OCI-LY3 (cell line): ENCODE measurements at regions not wholly inside any gene's neighbourhood (a gene's known extent, or its start where the extent isn't known, plus 50 kb on each side); places are given as distances from the start of the nearest gene placed in this dataset.

ENCODE experiments used
- H2AFZ ChIP-seq: fragments of 200-600, 300-600 bp; shearing (Covaris generic); 2 replicates; pipeline ENCODE4 v1.6.0; 2014; ENCODE audit warnings: antibody characterized with exemption, low read depth, low read length
- H3K27ac ChIP-seq: fragments of 200-600, 300-600 bp; sonication (generic); 2 replicates; pipeline ENCODE4 v1.5.1; 2014; ENCODE audit warnings: mild to moderate bottlenecking, low read length, moderate library complexity, mixed read lengths
- H3K27me3 ChIP-seq: fragments of 200-600, 300-600 bp; sonication (generic); 2 replicates; pipeline ENCODE4 v1.6.1; 2014; ENCODE audit warnings: low read depth, low read length, mixed read lengths
- H3K36me3 ChIP-seq: fragments of 200-600, 300-600 bp; sonication (generic); replicated peaks from 2 replicates; pipeline ENCODE3; 2014; ENCODE audit warnings: low read depth, low read length, mixed read lengths
- H3K4me1 ChIP-seq: fragments of 300-600, 200-600 bp; sonication (generic); 2 replicates; pipeline ENCODE4 v1.6.1; 2014; ENCODE audit warnings: low read length, mixed read lengths
- H3K4me2 ChIP-seq: fragments of 200-600, 300-600 bp; sonication (generic); 2 replicates; pipeline ENCODE4 v1.6.1; 2014; ENCODE audit warnings: low read length, mixed read lengths
- H3K4me3 ChIP-seq: fragments of 300-600, 200-600 bp; sonication (generic); 2 replicates; pipeline ENCODE4 v1.5.1; 2014; ENCODE audit warnings: antibody characterized with exemption, mild to moderate bottlenecking, low read length, moderate library complexity
- H3K79me2 ChIP-seq: fragments of 300-600, 200-600 bp; shearing (Covaris generic); 2 replicates; pipeline ENCODE4 v1.6.1; 2014; ENCODE audit warnings: mild to moderate bottlenecking, low read length, mixed read lengths
- H3K9ac ChIP-seq: fragments of 300-600, 200-600 bp; shearing (Covaris generic); 2 replicates; pipeline ENCODE4 v1.6.0; 2014; ENCODE audit warnings: mild to moderate bottlenecking, low read length, moderate library complexity
- H3K9me3 ChIP-seq: fragments of 200-600, 300-600 bp; shearing (Covaris generic); 2 replicates; pipeline ENCODE4 v1.6.1; 2014; ENCODE audit warnings: low read length, mixed read lengths; ENCODE audit not compliant: insufficient read depth
- H4K20me1 ChIP-seq: fragments of 200-600, 300-600 bp; sonication (generic); 2 replicates; pipeline ENCODE4 v1.6.1; 2016; ENCODE audit warnings: low read length, mixed read lengths; ENCODE audit not compliant: insufficient read depth
- EZH2phosphoT487 ChIP-seq: fragments of 200-600 bp; shearing (Covaris generic); IDR thresholded peaks from 2 replicates; pipeline ENCODE4 v1.6.1; 2018; ENCODE audit warnings: antibody characterized with exemption, mixed run types, low read depth
- TF ChIP-seq, protein P1 (sequence below): fragments of 200-600, 300-600 bp; sonication (generic); IDR thresholded peaks from 2 replicates; pipeline ENCODE4 v1.5.1; 2014; ENCODE audit warnings: antibody characterized with exemption, low read length, low read depth

DNA sequence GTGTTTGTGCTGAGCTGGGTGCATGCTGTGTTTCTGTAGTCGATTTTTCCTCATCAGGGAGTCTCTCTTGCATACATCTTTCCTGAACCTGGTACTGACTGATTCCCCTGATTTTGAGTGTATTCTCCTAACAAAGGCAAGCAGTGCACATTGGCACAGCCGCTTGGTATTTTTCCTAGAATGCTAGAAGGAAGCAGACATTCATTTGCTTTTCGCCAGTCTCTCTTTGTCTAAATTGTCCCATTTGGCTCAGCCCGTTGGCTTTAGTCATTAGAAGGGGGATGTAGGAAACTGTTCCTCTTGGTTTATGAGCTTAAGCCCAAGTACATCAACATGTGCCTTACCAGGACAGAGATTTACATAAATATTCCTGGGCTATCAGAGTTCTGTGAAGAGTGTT lies 266.1 kb upstream of the TMTC4 start:
- Histone ChIP-seq H3K27ac (no peak overlapping the region), H4K20me1 (no peaks in the 10 kb centered on the region), H3K4me1 (no peaks in the 10 kb centered on the region), H3K4me3 (no peak overlapping the region), H3K27me3 (peaks cover 33% of the 10 kb centered on the region), H3K9ac (no peak overlapping the region), H2AFZ (no peak overlapping the region), H3K9me3 (no peaks in the 10 kb centered on the region), H3K79me2 (no peaks in the 10 kb centered on the region), H3K4me2 (no peak overlapping the region), H3K36me3 (no peaks in the 10 kb centered on the region)
- TF ChIP-seq, protein P1, sequence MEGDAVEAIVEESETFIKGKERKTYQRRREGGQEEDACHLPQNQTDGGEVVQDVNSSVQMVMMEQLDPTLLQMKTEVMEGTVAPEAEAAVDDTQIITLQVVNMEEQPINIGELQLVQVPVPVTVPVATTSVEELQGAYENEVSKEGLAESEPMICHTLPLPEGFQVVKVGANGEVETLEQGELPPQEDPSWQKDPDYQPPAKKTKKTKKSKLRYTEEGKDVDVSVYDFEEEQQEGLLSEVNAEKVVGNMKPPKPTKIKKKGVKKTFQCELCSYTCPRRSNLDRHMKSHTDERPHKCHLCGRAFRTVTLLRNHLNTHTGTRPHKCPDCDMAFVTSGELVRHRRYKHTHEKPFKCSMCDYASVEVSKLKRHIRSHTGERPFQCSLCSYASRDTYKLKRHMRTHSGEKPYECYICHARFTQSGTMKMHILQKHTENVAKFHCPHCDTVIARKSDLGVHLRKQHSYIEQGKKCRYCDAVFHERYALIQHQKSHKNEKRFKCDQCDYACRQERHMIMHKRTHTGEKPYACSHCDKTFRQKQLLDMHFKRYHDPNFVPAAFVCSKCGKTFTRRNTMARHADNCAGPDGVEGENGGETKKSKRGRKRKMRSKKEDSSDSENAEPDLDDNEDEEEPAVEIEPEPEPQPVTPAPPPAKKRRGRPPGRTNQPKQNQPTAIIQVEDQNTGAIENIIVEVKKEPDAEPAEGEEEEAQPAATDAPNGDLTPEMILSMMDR: no peak
- TF ChIP-seq EZH2phosphoT487: no peak

DNA sequence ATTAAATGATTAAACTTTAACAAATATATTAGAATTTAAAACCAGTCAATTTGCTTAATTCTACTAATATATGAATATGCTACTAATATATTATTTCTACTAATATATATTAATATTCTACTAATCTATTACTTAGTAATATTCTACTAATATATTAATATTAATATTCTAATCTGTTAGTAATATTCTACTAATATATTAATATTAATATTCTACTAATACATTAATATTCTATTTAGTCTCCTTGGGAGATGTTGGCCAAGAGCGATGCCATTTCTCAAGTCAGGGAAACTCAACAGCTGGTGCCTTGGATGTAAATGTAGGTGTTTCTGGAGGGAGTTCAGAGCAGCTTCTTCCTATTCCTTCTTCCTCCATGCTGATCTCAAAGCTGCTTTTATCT lies 259.2 kb upstream of the TMTC4 start:
- Histone ChIP-seq H3K4me2 (no peak overlapping the region), H3K27me3 (peaks cover 29% of the 10 kb centered on the region)
- TF ChIP-seq, protein P1: no peak
- TF ChIP-seq EZH2phosphoT487: no peak

DNA sequence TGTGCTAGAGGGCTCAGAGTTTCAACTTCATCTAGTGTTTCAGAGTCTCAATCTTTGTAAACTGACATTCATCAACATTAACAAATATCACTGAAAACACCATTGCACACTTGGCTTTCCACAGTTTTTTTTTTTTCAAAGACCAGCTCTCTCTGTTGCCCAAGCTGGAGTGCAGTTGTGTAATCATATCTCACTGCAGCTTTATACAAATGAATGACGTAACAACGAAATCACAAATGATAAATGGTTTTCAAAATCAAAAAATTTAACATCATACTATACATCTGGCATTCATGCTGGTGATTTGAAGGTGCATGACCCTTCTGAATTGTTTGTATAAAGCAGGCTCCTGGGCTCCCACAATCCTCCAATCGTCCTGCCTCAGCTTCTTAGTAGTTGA lies 248.0 kb upstream of the TMTC4 start:
- no peaks in the 10 kb centered on the region for H3K9me3 ChIP-seq
- H3K4me3 ChIP-seq: no peak overlapping the region
- TF ChIP-seq, protein P1: no peak
- no peak for TF ChIP-seq EZH2phosphoT487
- H3K27me3 ChIP-seq: peaks cover 7% of the 10 kb centered on the region; the same call in 1 of the 2 replicates
- H3K27ac ChIP-seq: no peak overlapping the region
- no peaks in the 10 kb centered on the region for H4K20me1 ChIP-seq
- no peak overlapping the region for H3K4me2 ChIP-seq
- peaks cover 5% of the 10 kb centered on the region for H3K4me1 ChIP-seq
- H3K79me2 ChIP-seq: no peaks in the 10 kb centered on the region
- H3K9ac ChIP-seq: no peak overlapping the region
- H2AFZ ChIP-seq: no peak overlapping the region
- no peaks in the 10 kb centered on the region for H3K36me3 ChIP-seq

More for the DNA sequence above, 259.2 kb upstream of the TMTC4 start:
- H3K36me3 ChIP-seq: no peaks in the 10 kb centered on the region
- H3K9ac ChIP-seq: no peak overlapping the region
- H3K4me3 ChIP-seq: no peak overlapping the region
- H3K79me2 ChIP-seq: no peaks in the 10 kb centered on the region
- no peak overlapping the region for H2AFZ ChIP-seq
- no peak overlapping the region for H3K27ac ChIP-seq
- H3K9me3 ChIP-seq: no peaks in the 10 kb centered on the region
- no peaks in the 10 kb centered on the region for H3K4me1 ChIP-seq
- H4K20me1 ChIP-seq: no peaks in the 10 kb centered on the region

GRCh38 chr13:100921139-100921538 lies 246.5 kb upstream of the TMTC4 start:
- no peak for TF ChIP-seq EZH2phosphoT487
- TF ChIP-seq, protein P1: no peak
- Histone ChIP-seq H3K27ac (no peak overlapping the region), H3K36me3 (no peaks in the 10 kb centered on the region)

More at GRCh38 chr13:100921139-100921538, 246.5 kb upstream of the TMTC4 start:
- Histone ChIP-seq H4K20me1 (no peaks in the 10 kb centered on the region), H3K4me2 (no peak overlapping the region), H3K9me3 (no peaks in the 10 kb centered on the region), H3K27me3 (peaks cover 7% of the 10 kb centered on the region; the same call in 1 of the 2 replicates), H2AFZ (no peak overlapping the region), H3K4me3 (no peak overlapping the region), H3K4me1 (peaks cover 18% of the 10 kb centered on the region), H3K79me2 (no peaks in the 10 kb centered on the region), H3K9ac (no peak overlapping the region)
